HCT116 (cell line): ENCODE measurements at regions not wholly inside any gene's neighbourhood (a gene's known extent, or its start where the extent isn't known, plus 50 kb on each side); places are given as distances from the start of the nearest gene placed in this dataset.

Experiments used
- ATAC-seq: fragments of 200-7000 bp; cut with Tn5 transposase; 2 replicates; pipeline ENCODE4 v1.9.1; 2020; ENCODE audit warnings: mild to moderate bottlenecking, moderate library complexity
- BruUV-seq: library from RNA; stranded (reverse); fragments of 400-500 nt; replicated peaks from 2 replicates; lab custom pipeline; 2021; lab: Mats Ljungman, UMichigan
- CTCF ChIA-PET: fragments of 300-600 bp; sonication (Branson Sonifier 250); formaldehyde crosslinking; loops from one replicate; lab custom pipeline; 2021; ENCODE audit warnings: antibody characterized with exemption; lab: Charles Lee
- POLR2A ChIA-PET: fragments of 300-600, 350-600 bp; sonication (Branson Sonifier 250); formaldehyde crosslinking; loops from one replicate; lab custom pipeline; 2021; ENCODE audit warnings: antibody characterized with exemption; lab: Charles Lee
- RAD21 ChIA-PET, 2 experiments: fragments of 300-600 bp; sonication (Branson Sonifier 250); formaldehyde crosslinking; loops; one replicate each; lab custom pipeline; 2023; ENCODE audit warnings: low total read pairs in 2 of 2; ENCODE audit not compliant: uncharacterized antibody in 2 of 2, unreplicated experiment in 2 of 2, low non-redundant PET in 1 of 2; lab: Charles Lee
- DNase-seq: peaks from one replicate; pipeline ENCODE4 v3.0.0-alpha.2; 2010; ENCODE audit warnings: low read depth, low spot score
- H2AFZ ChIP-seq: fragments of 200-600 bp; shearing (Covaris generic), sonication (generic); 2 replicates; pipeline ENCODE4 v1.6.1; 2017; ENCODE audit warnings: low read depth, mixed run types, mixed read lengths, antibody characterized with exemption, low read length; ENCODE audit not compliant: poor library complexity, severe bottlenecking
- H3K27ac ChIP-seq: 2 replicates; pipeline ENCODE4 v1.5.1; 2012; ENCODE audit warnings: low read depth, low read length
- H3K27me3 ChIP-seq: fragments of 200-600 bp; sonication (generic); 2 replicates; pipeline ENCODE4 v1.6.1; 2016; ENCODE audit warnings: mixed run types, low read length, mixed read lengths; ENCODE audit not compliant: insufficient read depth
- H3K36me3 ChIP-seq, 2 experiments: fragments of 200-500 bp in 1 of 2; fragments of 200-600 bp in 1 of 2; sonication (Bioruptor generic) in 1 of 2; sonication (generic) in 1 of 2; 2 replicates each; pipeline versions ENCODE4 v1.5.1 to v1.6.1; 2014 to 2016; ENCODE audit warnings: low read length in 2 of 2, inconsistent platforms in 1 of 2, mixed read lengths in 1 of 2, mixed run types in 1 of 2; ENCODE audit not compliant: insufficient read depth in 2 of 2, control insufficient read depth in 1 of 2
- H3K4me1 ChIP-seq, 2 experiments: fragments of 200-600 bp in 1 of 2; sonication (generic) in 1 of 2; 2 replicates each; pipeline versions ENCODE4 v1.5.1 to v1.6.1; 2012 to 2017; ENCODE audit warnings: low read length in 2 of 2, inconsistent platforms in 1 of 2, mild to moderate bottlenecking in 1 of 2, mixed read lengths in 1 of 2, mixed run types in 1 of 2, moderate library complexity in 1 of 2; ENCODE audit not compliant: insufficient read depth in 2 of 2, control insufficient read depth in 1 of 2
- H3K4me2 ChIP-seq: fragments of 200-600 bp; sonication (generic); 2 replicates; pipeline ENCODE4 v1.6.1; 2017; ENCODE audit warnings: mixed run types, low read length, mixed read lengths
- H3K4me3 ChIP-seq, 2 experiments: fragments of 200-600 bp in 1 of 2; sonication (generic) in 1 of 2; replicated peaks in 1 of 2; 2 replicates each; pipeline ENCODE4 v1.5.1; 2011 to 2016; ENCODE audit warnings: low read length in 2 of 2, control low read depth in 1 of 2, low read depth in 1 of 2, mild to moderate bottlenecking in 1 of 2, mixed read lengths in 1 of 2, mixed run types in 1 of 2
- H3K79me2 ChIP-seq: fragments of 200-600 bp; sonication (generic); 2 replicates; pipeline ENCODE4 v1.6.1; 2017; ENCODE audit warnings: mild to moderate bottlenecking, mixed run types, low read length, moderate library complexity, mixed read lengths; ENCODE audit not compliant: insufficient read depth
- H3K9ac ChIP-seq: fragments of 200-600 bp; sonication (generic); 2 replicates; pipeline ENCODE4 v1.6.1; 2016; ENCODE audit warnings: low read length, mixed read lengths
- H3K9me2 ChIP-seq: fragments of 200-600 bp; sonication (generic), shearing (Covaris generic); 2 replicates; pipeline ENCODE4 v1.6.1; 2017; ENCODE audit warnings: mixed run types, mild to moderate bottlenecking, moderate library complexity; ENCODE audit not compliant: insufficient read depth
- H3K9me3 ChIP-seq, 2 experiments: fragments of 200-500 bp in 1 of 2; fragments of 200-600 bp in 1 of 2; sonication (Bioruptor generic) in 1 of 2; sonication (generic) in 1 of 2; 2 replicates each; pipeline ENCODE4 v1.6.1; 2014 to 2017; ENCODE audit warnings: low read length in 2 of 2, mixed read lengths in 2 of 2, inconsistent platforms in 1 of 2, low read depth in 1 of 2, mild to moderate bottlenecking in 1 of 2, mixed run types in 1 of 2, moderate library complexity in 1 of 2; ENCODE audit not compliant: control insufficient read depth in 1 of 2, insufficient read depth in 1 of 2
- H4K20me1 ChIP-seq: fragments of 200-600 bp; sonication (generic), shearing (Covaris generic); 2 replicates; pipeline ENCODE4 v1.6.1; 2017; ENCODE audit warnings: mixed run types, mild to moderate bottlenecking, moderate library complexity; ENCODE audit not compliant: insufficient read depth
- CBX3 ChIP-seq: IDR thresholded peaks from 2 replicates; pipeline ENCODE4 v1.6.1; 2012; ENCODE audit warnings: low read depth
- EGR1 ChIP-seq: IDR thresholded peaks from 2 replicates; pipeline ENCODE4 v1.6.1; 2012; ENCODE audit warnings: low read depth
- JUND ChIP-seq: IDR thresholded peaks from 2 replicates; pipeline ENCODE4 v1.6.1; 2012
- POLR2A ChIP-seq: IDR thresholded peaks from 2 replicates; pipeline ENCODE4 v1.7.0; 2011; ENCODE audit warnings: borderline replicate concordance; ENCODE audit not compliant: insufficient read depth, insufficient read length; ENCODE audit errors: extremely low read depth
- POLR2AphosphoS5 ChIP-seq: IDR thresholded peaks from 2 replicates; pipeline ENCODE4 v1.6.1; 2011; ENCODE audit warnings: mild to moderate bottlenecking, low read depth, low read length, moderate library complexity
- SP1 ChIP-seq: IDR thresholded peaks from 2 replicates; pipeline ENCODE4 v1.6.1; 2012; ENCODE audit warnings: low read depth
- SRF ChIP-seq: IDR thresholded peaks from 2 replicates; pipeline ENCODE4 v1.6.1; 2012; ENCODE audit warnings: low read depth
- YY1 ChIP-seq: IDR thresholded peaks from 2 replicates; pipeline ENCODE4 v1.6.1; 2011; ENCODE audit warnings: low read length, low read depth, moderate library complexity, mild to moderate bottlenecking; ENCODE audit not compliant: insufficient replicate concordance; ENCODE audit errors: extremely low read depth
- ZFX ChIP-seq: fragments of 450-650 bp; IDR thresholded peaks from 2 replicates; pipeline ENCODE4 v1.6.1; 2017
- intact Hi-C: fragments of 100-400 bp; cut with micrococcal nuclease; formaldehyde crosslinking; loops from 2 replicates; pipeline ENCODE4 v1.10.0; 2022
- TF ChIP-seq, protein P1 (sequence below): IDR thresholded peaks from 2 replicates; pipeline ENCODE4 v1.6.1; 2012
- TF ChIP-seq, protein P2 (sequence below): IDR thresholded peaks from 2 replicates; pipeline ENCODE4 v1.6.1; 2011; ENCODE audit warnings: mild to moderate bottlenecking, low read length, moderate library complexity; ENCODE audit not compliant: insufficient replicate concordance; ENCODE audit errors: extremely low read depth
- TF ChIP-seq, protein P3 (sequence below), 3 experiments: fragments of 200-600 bp in 1 of 3; sonication (generic) in 1 of 3; IDR thresholded peaks in 2 of 3; conservative IDR thresholded peaks in 1 of 3; 2 replicates each; pipeline ENCODE4 v1.5.1; 2012 to 2017; ENCODE audit warnings: low read depth in 2 of 3, low read length in 2 of 3, antibody characterized with exemption in 1 of 3, borderline replicate concordance in 1 of 3, control low read depth in 1 of 3, mild to moderate bottlenecking in 1 of 3, mixed read lengths in 1 of 3, mixed run types in 1 of 3, moderate library complexity in 1 of 3; ENCODE audit not compliant: insufficient read depth in 1 of 3

DNA sequence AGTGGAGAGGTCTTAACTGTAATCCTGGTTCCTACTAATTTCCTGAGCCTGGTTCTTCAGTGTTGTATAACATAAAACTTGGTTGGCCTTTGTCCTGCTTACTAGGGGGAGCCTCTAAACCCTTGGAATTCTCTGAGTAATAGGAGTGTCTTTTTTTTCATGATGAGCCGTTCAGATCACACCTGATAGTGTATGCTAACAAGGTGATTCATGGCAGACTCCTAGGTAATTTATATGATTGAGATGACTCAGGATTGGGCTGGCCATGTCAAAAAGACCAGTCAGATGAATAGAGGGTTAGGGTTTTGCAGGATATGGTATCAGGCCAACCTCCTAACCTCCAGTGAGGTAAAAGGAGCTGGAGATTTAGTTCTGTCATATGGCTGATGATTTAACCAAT, 135.8 kb upstream of the KLF12 start:
- RAD21 ChIA-PET = no interaction called here
- no peak overlapping the region for H3K4me3 ChIP-seq
- no peaks in the 10 kb centered on the region for H3K27me3 ChIP-seq
- H3K79me2 ChIP-seq = no peaks in the 10 kb centered on the region
- peaks cover 0 to 3% of the 10 kb centered on the region in 2 experiments; a peak in 1 of 4 replicates for H3K9me3 ChIP-seq
- H3K9me2 ChIP-seq = no peaks in the 10 kb centered on the region
- no TSS peak for BruUV-seq
- H3K4me2 ChIP-seq = no peak overlapping the region
- H2AFZ ChIP-seq = no peak overlapping the region
- ATAC-seq = no peak
- intact Hi-C loops = no loop called here
- no peaks in the 10 kb centered on the region for H3K4me1 ChIP-seq
- CTCF ChIA-PET = no interaction called here
- H3K36me3 ChIP-seq = no peaks in the 10 kb centered on the region
- TF ChIP-seq JUND = no peak
- TF ChIP-seq YY1 = no peak
- no peak for TF ChIP-seq CBX3
- H3K27ac ChIP-seq = no peak overlapping the region
- no peak for DNase-seq
- POLR2A ChIA-PET = no interaction called here
- H4K20me1 ChIP-seq = no peaks in the 10 kb centered on the region
- no peak overlapping the region for H3K9ac ChIP-seq

DNA sequence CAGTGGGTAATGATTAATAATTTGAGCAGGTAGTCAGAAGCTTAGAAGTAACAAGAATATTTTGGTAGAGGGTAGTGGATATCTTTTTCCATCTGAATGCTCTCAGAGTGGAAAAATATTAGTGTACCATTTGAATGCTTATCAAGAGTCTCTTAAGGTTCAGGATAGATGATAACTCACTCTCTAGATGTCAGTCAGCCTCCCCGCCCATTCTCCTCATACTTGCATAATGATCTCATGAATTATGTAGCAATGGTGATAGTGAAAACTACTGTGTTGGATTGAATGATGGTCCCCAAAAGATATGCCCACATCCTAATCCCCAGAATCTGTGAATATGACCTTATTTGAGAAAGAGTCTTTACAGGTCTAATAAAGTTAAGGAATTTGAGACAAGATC, 132.7 kb upstream of the KLF12 start:
- ChIA-PET RAD21 (no interaction called here), POLR2A (no interaction called here), CTCF (no interaction called here)
- intact Hi-C loops = no loop called here
- peaks cover 0 to 10% of the 10 kb centered on the region in 2 experiments; a peak in 1 of 4 replicates for H3K9me3 ChIP-seq
- H2AFZ ChIP-seq = no peak overlapping the region
- no peaks in the 10 kb centered on the region for H4K20me1 ChIP-seq
- no peak overlapping the region for H3K4me2 ChIP-seq
- no peak overlapping the region for H3K4me3 ChIP-seq
- BruUV-seq = no TSS peak
- no peaks in the 10 kb centered on the region for H3K9me2 ChIP-seq
- no peaks in the 10 kb centered on the region for H3K36me3 ChIP-seq
- no peak for TF ChIP-seq SRF
- TF ChIP-seq, protein P1, sequence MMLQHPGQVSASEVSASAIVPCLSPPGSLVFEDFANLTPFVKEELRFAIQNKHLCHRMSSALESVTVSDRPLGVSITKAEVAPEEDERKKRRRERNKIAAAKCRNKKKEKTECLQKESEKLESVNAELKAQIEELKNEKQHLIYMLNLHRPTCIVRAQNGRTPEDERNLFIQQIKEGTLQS = no peak
- no peak for TF ChIP-seq POLR2AphosphoS5
- no peak for TF ChIP-seq POLR2A
- TF ChIP-seq YY1 = no peak
- TF ChIP-seq, protein P2, sequence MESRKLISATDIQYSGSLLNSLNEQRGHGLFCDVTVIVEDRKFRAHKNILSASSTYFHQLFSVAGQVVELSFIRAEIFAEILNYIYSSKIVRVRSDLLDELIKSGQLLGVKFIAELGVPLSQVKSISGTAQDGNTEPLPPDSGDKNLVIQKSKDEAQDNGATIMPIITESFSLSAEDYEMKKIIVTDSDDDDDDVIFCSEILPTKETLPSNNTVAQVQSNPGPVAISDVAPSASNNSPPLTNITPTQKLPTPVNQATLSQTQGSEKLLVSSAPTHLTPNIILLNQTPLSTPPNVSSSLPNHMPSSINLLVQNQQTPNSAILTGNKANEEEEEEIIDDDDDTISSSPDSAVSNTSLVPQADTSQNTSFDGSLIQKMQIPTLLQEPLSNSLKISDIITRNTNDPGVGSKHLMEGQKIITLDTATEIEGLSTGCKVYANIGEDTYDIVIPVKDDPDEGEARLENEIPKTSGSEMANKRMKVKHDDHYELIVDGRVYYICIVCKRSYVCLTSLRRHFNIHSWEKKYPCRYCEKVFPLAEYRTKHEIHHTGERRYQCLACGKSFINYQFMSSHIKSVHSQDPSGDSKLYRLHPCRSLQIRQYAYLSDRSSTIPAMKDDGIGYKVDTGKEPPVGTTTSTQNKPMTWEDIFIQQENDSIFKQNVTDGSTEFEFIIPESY = no peak
- no peak for TF ChIP-seq EGR1
- no peak for TF ChIP-seq SP1
- TF ChIP-seq, protein P3, sequence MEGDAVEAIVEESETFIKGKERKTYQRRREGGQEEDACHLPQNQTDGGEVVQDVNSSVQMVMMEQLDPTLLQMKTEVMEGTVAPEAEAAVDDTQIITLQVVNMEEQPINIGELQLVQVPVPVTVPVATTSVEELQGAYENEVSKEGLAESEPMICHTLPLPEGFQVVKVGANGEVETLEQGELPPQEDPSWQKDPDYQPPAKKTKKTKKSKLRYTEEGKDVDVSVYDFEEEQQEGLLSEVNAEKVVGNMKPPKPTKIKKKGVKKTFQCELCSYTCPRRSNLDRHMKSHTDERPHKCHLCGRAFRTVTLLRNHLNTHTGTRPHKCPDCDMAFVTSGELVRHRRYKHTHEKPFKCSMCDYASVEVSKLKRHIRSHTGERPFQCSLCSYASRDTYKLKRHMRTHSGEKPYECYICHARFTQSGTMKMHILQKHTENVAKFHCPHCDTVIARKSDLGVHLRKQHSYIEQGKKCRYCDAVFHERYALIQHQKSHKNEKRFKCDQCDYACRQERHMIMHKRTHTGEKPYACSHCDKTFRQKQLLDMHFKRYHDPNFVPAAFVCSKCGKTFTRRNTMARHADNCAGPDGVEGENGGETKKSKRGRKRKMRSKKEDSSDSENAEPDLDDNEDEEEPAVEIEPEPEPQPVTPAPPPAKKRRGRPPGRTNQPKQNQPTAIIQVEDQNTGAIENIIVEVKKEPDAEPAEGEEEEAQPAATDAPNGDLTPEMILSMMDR (IDR thresholded peaks at IDR 0.05 in 2 of 3, conservative IDR thresholded peaks at IDR 0.05 in 1 of 3; ENCODE audit: borderline replicate concordance in 1 of 3, insufficient read depth in 1 of 3, low read depth in 2 of 3, low read length in 2 of 3) = no peak
- TF ChIP-seq ZFX = no peak
- no peaks in the 10 kb centered on the region for H3K27me3 ChIP-seq
- no peak overlapping the region for H3K27ac ChIP-seq
- DNase-seq = no peak
- H3K9ac ChIP-seq = no peak overlapping the region
- no peaks in the 10 kb centered on the region for H3K79me2 ChIP-seq
- ATAC-seq = no peak
- H3K4me1 ChIP-seq = no peaks in the 10 kb centered on the region
